ENCODE measurements at regions not wholly inside any gene's neighbourhood (a gene's known extent, or its start where the extent isn't known, plus 50 kb on each side); places are given as distances from the start of the nearest gene placed in this dataset.

GRCh38 chr2:62309465-62310091 is 113.7 kb downstream of the B3GNT2 start:
- POLR2A ChIA-PET: no interaction called here
- in situ Hi-C loops (cut with HindIII; ENCODE audit: low pct_unique_long_range_greater_than_20kb, low sequenced_read_pairs) (no loop called here), intact Hi-C loops (cut with micrococcal nuclease; ENCODE audit: unreplicated experiment) (no loop called here)
- no peaks in the 10 kb centered on the region for H3K9me3 ChIP-seq (ENCODE audit: control insufficient read depth, insufficient read depth, low read depth, low read length)
- peaks cover 7% of the 10 kb centered on the region; the same call in 1 of the 2 replicates for H3K4me1 ChIP-seq (ENCODE audit: control insufficient read depth, insufficient read depth, low read length)
- H3K27ac ChIP-seq (ENCODE audit: low read length): no peak overlapping the region
- no peaks in the 10 kb centered on the region for H3K27me3 ChIP-seq (ENCODE audit: control insufficient read depth, insufficient read depth, low read length)
- no peak for ATAC-seq
- TF ChIP-seq TCF7L2 (IDR thresholded peaks at IDR 0.05; ENCODE audit: low read depth, low read length) (no peak), SIN3A (IDR thresholded peaks at IDR 0.05; ENCODE audit: borderline replicate concordance, insufficient read depth, low read depth, low read length) (no peak), REST (IDR thresholded peaks at IDR 0.05; ENCODE audit: insufficient read depth in 1 of 2, low read depth in 2 of 2, low read length in 1 of 2) (no peak), POLR2AphosphoS5 (IDR thresholded peaks at IDR 0.05; ENCODE audit: low read depth, low read length) (no peak)
- TF ChIP-seq, protein P1, sequence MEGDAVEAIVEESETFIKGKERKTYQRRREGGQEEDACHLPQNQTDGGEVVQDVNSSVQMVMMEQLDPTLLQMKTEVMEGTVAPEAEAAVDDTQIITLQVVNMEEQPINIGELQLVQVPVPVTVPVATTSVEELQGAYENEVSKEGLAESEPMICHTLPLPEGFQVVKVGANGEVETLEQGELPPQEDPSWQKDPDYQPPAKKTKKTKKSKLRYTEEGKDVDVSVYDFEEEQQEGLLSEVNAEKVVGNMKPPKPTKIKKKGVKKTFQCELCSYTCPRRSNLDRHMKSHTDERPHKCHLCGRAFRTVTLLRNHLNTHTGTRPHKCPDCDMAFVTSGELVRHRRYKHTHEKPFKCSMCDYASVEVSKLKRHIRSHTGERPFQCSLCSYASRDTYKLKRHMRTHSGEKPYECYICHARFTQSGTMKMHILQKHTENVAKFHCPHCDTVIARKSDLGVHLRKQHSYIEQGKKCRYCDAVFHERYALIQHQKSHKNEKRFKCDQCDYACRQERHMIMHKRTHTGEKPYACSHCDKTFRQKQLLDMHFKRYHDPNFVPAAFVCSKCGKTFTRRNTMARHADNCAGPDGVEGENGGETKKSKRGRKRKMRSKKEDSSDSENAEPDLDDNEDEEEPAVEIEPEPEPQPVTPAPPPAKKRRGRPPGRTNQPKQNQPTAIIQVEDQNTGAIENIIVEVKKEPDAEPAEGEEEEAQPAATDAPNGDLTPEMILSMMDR (IDR thresholded peaks at IDR 0.05): no peak
- DNase-seq (ENCODE audit: low read depth, low spot score): no peak
- no TSS peak for BruUV-seq (replicated peaks)
- H3K4me3 ChIP-seq (ENCODE audit: low read depth in 2 of 2, low read length in 2 of 2): no peak overlapping the region
- H3K36me3 ChIP-seq (ENCODE audit: control insufficient read depth, insufficient read depth, low read length): no peaks in the 10 kb centered on the region
- CTCF ChIA-PET: interaction anchor here (0.6 kb wide), 1 partner anchor 43 kb away, joined by 5 read pairs; no protein-coding TSS in a partner anchor

GRCh38 chr2:62309081-62309464 is 113.2 kb downstream of the B3GNT2 start:
- POLR2A ChIA-PET: no interaction called here
- H3K27me3 ChIP-seq (ENCODE audit: control insufficient read depth, insufficient read depth, low read length): no peaks in the 10 kb centered on the region
- H3K36me3 ChIP-seq (ENCODE audit: control insufficient read depth, insufficient read depth, low read length): no peaks in the 10 kb centered on the region
- intact Hi-C loops (cut with micrococcal nuclease; ENCODE audit: unreplicated experiment) (no loop called here), in situ Hi-C loops (cut with HindIII; ENCODE audit: low pct_unique_long_range_greater_than_20kb, low sequenced_read_pairs) (no loop called here)
- DNase-seq (ENCODE audit: low read depth, low spot score) (no peak), ATAC-seq (no peak)
- no peaks in the 10 kb centered on the region for H3K9me3 ChIP-seq (ENCODE audit: control insufficient read depth, insufficient read depth, low read depth, low read length)
- TF ChIP-seq POLR2AphosphoS5 (IDR thresholded peaks at IDR 0.05; ENCODE audit: low read depth, low read length): no peak
- no peak for TF ChIP-seq SIN3A (IDR thresholded peaks at IDR 0.05; ENCODE audit: borderline replicate concordance, insufficient read depth, low read depth, low read length)
- TF ChIP-seq TCF7L2 (IDR thresholded peaks at IDR 0.05; ENCODE audit: low read depth, low read length): no peak
- TF ChIP-seq, protein P1 (IDR thresholded peaks at IDR 0.05): no peak
- no peak for TF ChIP-seq REST (IDR thresholded peaks at IDR 0.05; ENCODE audit: insufficient read depth in 1 of 2, low read depth in 2 of 2, low read length in 1 of 2)
- CTCF ChIA-PET: interaction anchor here (0.6 kb wide), 2 partner anchors 8 to 43 kb away, joined by 5 to 6 read pairs; no protein-coding TSS in a partner anchor
- no peak overlapping the region for H3K4me3 ChIP-seq (ENCODE audit: low read depth in 2 of 2, low read length in 2 of 2)
- no peak overlapping the region for H3K27ac ChIP-seq (ENCODE audit: low read length)
- peaks cover 7% of the 10 kb centered on the region; the same call in 1 of the 2 replicates for H3K4me1 ChIP-seq (ENCODE audit: control insufficient read depth, insufficient read depth, low read length)
- no TSS peak for BruUV-seq (replicated peaks)

Measured in Panc1 (cell line).